ENCODE measurements at regions not wholly inside any gene's neighbourhood (a gene's known extent, or its start where the extent isn't known, plus 50 kb on each side); places are given as distances from the start of the nearest gene placed in this dataset.

DNA sequence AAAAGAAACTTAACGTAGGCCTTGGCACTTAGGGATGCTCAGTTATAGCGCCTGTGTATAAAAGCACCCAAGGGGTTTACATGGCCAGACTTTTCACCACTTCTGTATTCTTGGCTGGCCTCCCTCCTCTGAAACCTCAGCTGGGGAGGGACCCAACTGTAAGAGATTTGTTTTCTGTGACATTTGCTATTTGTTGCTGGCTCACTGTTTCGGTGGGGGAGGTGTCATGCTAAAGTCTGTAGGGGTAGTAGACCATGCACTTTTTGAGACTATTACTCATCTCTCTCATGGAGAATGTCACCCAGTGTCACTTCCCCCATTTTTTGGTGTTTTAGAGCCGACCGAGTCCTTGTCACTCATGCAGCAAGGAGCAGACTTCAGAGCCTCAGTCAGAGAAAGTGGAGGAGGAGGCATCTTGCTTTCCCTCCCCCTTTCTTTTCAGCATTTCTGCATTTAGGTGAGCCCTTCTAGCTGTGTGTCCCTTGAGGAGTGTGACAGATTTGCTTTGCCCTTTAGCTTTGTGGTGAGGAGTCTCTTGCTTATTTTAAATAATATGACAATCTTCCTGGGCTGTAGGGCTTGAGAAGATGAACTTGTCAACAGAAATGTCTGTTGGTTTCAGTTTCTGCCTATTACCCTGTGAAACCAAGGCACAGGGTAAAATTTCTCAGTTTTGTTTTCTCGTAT lies 160.1 kb downstream of the FASLG start:
- TF ChIP-seq CTCF (IDR thresholded peaks at IDR 0.05; ENCODE audit: poor library complexity) (no peak), EZH2 (IDR thresholded peaks at IDR 0.05; ENCODE audit: borderline replicate concordance) (no peak), EZH2phosphoT487 (IDR thresholded peaks at IDR 0.05; ENCODE audit: low read depth, severe bottlenecking, unreplicated experiment) (no peak)
